MM.1S (cell line): ENCODE measurements at regions not wholly inside any gene's neighbourhood (a gene's known extent, or its start where the extent isn't known, plus 50 kb on each side); places are given as distances from the start of the nearest gene placed in this dataset.

Source experiments
- DNase-seq: peaks from one replicate; pipeline ENCODE4 v3.0.0-alpha.2; 2015
- H2AFZ ChIP-seq: fragments of 300-600 bp; sonication (generic); 2 replicates; pipeline ENCODE4 v1.6.0; 2016; ENCODE audit warnings: antibody characterized with exemption, low read length
- H3F3A ChIP-seq: fragments of 300-600 bp; sonication (generic); 2 replicates; pipeline ENCODE4 v1.6.1; 2016; ENCODE audit warnings: mild to moderate bottlenecking, antibody characterized with exemption, low read length, moderate library complexity, mixed read lengths; ENCODE audit not compliant: insufficient read depth
- H3K27ac ChIP-seq: fragments of 300-600 bp; sonication (generic); 2 replicates; pipeline ENCODE4 v1.5.1; 2016; ENCODE audit warnings: mild to moderate bottlenecking, low read length
- H3K27me3 ChIP-seq: fragments of 300-600 bp; sonication (generic); replicated peaks from 2 replicates; pipeline ENCODE4 v1.6.0; 2016; ENCODE audit warnings: low read length; ENCODE audit not compliant: insufficient read depth
- H3K36me3 ChIP-seq: fragments of 300-600 bp; sonication (generic); replicated peaks from 2 replicates; pipeline ENCODE4 v1.6.1; 2016; ENCODE audit warnings: mild to moderate bottlenecking, low read length, mixed read lengths; ENCODE audit not compliant: insufficient read depth
- H3K4me1 ChIP-seq: fragments of 300-600 bp; sonication (generic); 2 replicates; pipeline ENCODE4 v1.6.1; 2016; ENCODE audit warnings: low read length, mixed read lengths
- H3K4me2 ChIP-seq: fragments of 300-600 bp; sonication (generic); 2 replicates; pipeline ENCODE4 v1.6.0; 2016; ENCODE audit warnings: low read depth, low read length
- H3K4me3 ChIP-seq: fragments of 300-600 bp; sonication (generic); 2 replicates; pipeline ENCODE4 v1.5.1; 2016; ENCODE audit warnings: low read length, mixed read lengths
- H3K79me2 ChIP-seq: fragments of 300-600 bp; sonication (generic); 2 replicates; pipeline ENCODE4 v1.6.1; 2016; ENCODE audit warnings: mixed run types, low read length, mixed read lengths
- H3K9ac ChIP-seq: fragments of 300-600 bp; sonication (generic); 2 replicates; pipeline ENCODE4 v1.6.1; 2016; ENCODE audit warnings: low read length, mixed read lengths
- H3K9me2 ChIP-seq: fragments of 300-600 bp; sonication (generic); replicated peaks from 2 replicates; pipeline ENCODE4 v1.6.1; 2016; ENCODE audit warnings: mild to moderate bottlenecking, low read length, mixed read lengths; ENCODE audit not compliant: insufficient read depth
- H3K9me3 ChIP-seq: fragments of 300-600 bp; sonication (generic); replicated peaks from 2 replicates; pipeline ENCODE4 v1.6.1; 2016; ENCODE audit warnings: mild to moderate bottlenecking, low read length, mixed read lengths; ENCODE audit not compliant: insufficient read depth
- H4K20me1 ChIP-seq: fragments of 300-600 bp; sonication (generic); 2 replicates; pipeline ENCODE4 v1.6.1; 2016; ENCODE audit warnings: mild to moderate bottlenecking, low read length, moderate library complexity, mixed read lengths; ENCODE audit not compliant: insufficient read depth
- EZH2 ChIP-seq: fragments of 300-600 bp; sonication (generic); optimal IDR thresholded peaks from 2 replicates; pipeline ENCODE3; 2017; ENCODE audit warnings: low read depth, mild to moderate bottlenecking, antibody characterized with exemption, low read length, mixed read lengths
- EZH2phosphoT487 ChIP-seq: fragments of 300-600 bp; sonication (generic); IDR thresholded peaks from 2 replicates; pipeline ENCODE4 v1.6.1; 2018; ENCODE audit warnings: antibody characterized with exemption, low read length
- TF ChIP-seq, protein P1 (sequence below): fragments of 300-600 bp; sonication (generic); IDR thresholded peaks from 2 replicates; pipeline ENCODE4 v1.5.1; 2016; ENCODE audit warnings: antibody characterized with exemption, low read length, mixed read lengths

- Histone ChIP-seq H3K4me2 (no peak overlapping the region), H3K27me3 (no peaks in the 10 kb centered on the region), H3K27ac (no peak overlapping the region), H3K9me2 (no peaks in the 10 kb centered on the region), H3K4me1 (0 out of 2 replicates have a peak, but pooled peaks cover 4% of the 10 kb centered on the region), H3F3A (no peaks in the 10 kb centered on the region), H3K79me2 (no peaks in the 10 kb centered on the region), H2AFZ (no peak overlapping the region), H3K9ac (no peak overlapping the region), H3K36me3 (no peaks in the 10 kb centered on the region), H3K9me3 (no peaks in the 10 kb centered on the region), H3K4me3 (no peak overlapping the region), H4K20me1 (no peaks in the 10 kb centered on the region)
- no peak for DNase-seq
- TF ChIP-seq, protein P1, sequence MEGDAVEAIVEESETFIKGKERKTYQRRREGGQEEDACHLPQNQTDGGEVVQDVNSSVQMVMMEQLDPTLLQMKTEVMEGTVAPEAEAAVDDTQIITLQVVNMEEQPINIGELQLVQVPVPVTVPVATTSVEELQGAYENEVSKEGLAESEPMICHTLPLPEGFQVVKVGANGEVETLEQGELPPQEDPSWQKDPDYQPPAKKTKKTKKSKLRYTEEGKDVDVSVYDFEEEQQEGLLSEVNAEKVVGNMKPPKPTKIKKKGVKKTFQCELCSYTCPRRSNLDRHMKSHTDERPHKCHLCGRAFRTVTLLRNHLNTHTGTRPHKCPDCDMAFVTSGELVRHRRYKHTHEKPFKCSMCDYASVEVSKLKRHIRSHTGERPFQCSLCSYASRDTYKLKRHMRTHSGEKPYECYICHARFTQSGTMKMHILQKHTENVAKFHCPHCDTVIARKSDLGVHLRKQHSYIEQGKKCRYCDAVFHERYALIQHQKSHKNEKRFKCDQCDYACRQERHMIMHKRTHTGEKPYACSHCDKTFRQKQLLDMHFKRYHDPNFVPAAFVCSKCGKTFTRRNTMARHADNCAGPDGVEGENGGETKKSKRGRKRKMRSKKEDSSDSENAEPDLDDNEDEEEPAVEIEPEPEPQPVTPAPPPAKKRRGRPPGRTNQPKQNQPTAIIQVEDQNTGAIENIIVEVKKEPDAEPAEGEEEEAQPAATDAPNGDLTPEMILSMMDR, result no peak
- TF ChIP-seq EZH2 (no peak), EZH2phosphoT487 (no peak)
Observed at GRCh38 chr7:46568420-46569132, 647.5 kb upstream of the IGFBP3 start.

- DNase-seq, result no peak
- H3K27ac ChIP-seq, result no peak overlapping the region
- H3K9me2 ChIP-seq, result no peaks in the 10 kb centered on the region
- no peak overlapping the region for H3K9ac ChIP-seq
- no peak overlapping the region for H2AFZ ChIP-seq
- H4K20me1 ChIP-seq, result no peaks in the 10 kb centered on the region
- H3K9me3 ChIP-seq, result no peaks in the 10 kb centered on the region
- no peaks in the 10 kb centered on the region for H3K79me2 ChIP-seq
- no peaks in the 10 kb centered on the region for H3F3A ChIP-seq
- H3K36me3 ChIP-seq, result no peaks in the 10 kb centered on the region
- 0 out of 2 replicates have a peak, but pooled peaks cover 4% of the 10 kb centered on the region for H3K4me1 ChIP-seq
- H3K4me3 ChIP-seq, result no peak overlapping the region
- no peak overlapping the region for H3K4me2 ChIP-seq
- no peaks in the 10 kb centered on the region for H3K27me3 ChIP-seq
- TF ChIP-seq, protein P1, result no peak
- no peak for TF ChIP-seq EZH2phosphoT487
Observed at GRCh38 chr7:46567858-46568257, 646.8 kb upstream of the IGFBP3 start.

GRCh38 chr7:46566097-46566774 is 645.2 kb upstream of the IGFBP3 start:
- Histone ChIP-seq H3K9me2 (no peaks in the 10 kb centered on the region), H3K4me3 (no peak overlapping the region), H3K4me1 (0 out of 2 replicates have a peak, but pooled peaks cover 4% of the 10 kb centered on the region), H3K36me3 (no peaks in the 10 kb centered on the region), H3K9ac (no peak overlapping the region), H2AFZ (no peak overlapping the region), H3K27ac (no peak overlapping the region), H3K27me3 (no peaks in the 10 kb centered on the region), H3K4me2 (no peak overlapping the region), H3F3A (no peaks in the 10 kb centered on the region), H4K20me1 (no peaks in the 10 kb centered on the region), H3K79me2 (no peaks in the 10 kb centered on the region), H3K9me3 (no peaks in the 10 kb centered on the region)
- TF ChIP-seq EZH2phosphoT487, result no peak
- no peak for DNase-seq
